Keratinocyte (primary cell): ENCODE measurements at regions not wholly inside any gene's neighbourhood (a gene's known extent, or its start where the extent isn't known, plus 50 kb on each side); places are given as distances from the start of the nearest gene placed in this dataset.

ENCODE experiments used
- DNase-seq: peaks from one replicate; pipeline ENCODE4 v3.0.0-alpha.2; 2011; ENCODE audit warnings: low read depth, missing footprints, low spot score
- FAIRE-seq: peaks from 2 replicates; lab custom pipeline; 2011; peaks lifted over from hg19 to GRCh38; lab: Jason Lieb, UNC
- H2AFZ ChIP-seq: 2 replicates; pipeline ENCODE4 v1.6.0; 2012; ENCODE audit warnings: low read length, control low read depth, inconsistent platforms; ENCODE audit not compliant: control insufficient read depth
- H3K27ac ChIP-seq: 2 replicates; pipeline ENCODE4 v1.5.1; 2011; ENCODE audit warnings: low read length; ENCODE audit not compliant: control insufficient read depth, insufficient read depth
- H3K27me3 ChIP-seq: 3 replicates; pipeline ENCODE4 v1.6.0; 2011; ENCODE audit warnings: low read length; ENCODE audit not compliant: control insufficient read depth, insufficient read depth; ENCODE audit errors: extremely low read depth
- H3K36me3 ChIP-seq, 2 experiments: 2 replicates in 1 of 2; 3 replicates in 1 of 2; pipeline ENCODE4 v1.5.1; 2011; ENCODE audit warnings: low read length in 2 of 2, mild to moderate bottlenecking in 1 of 2; ENCODE audit not compliant: control insufficient read depth in 2 of 2, insufficient read depth in 2 of 2; ENCODE audit errors: extremely low read depth in 1 of 2
- H3K4me1 ChIP-seq: 3 replicates; pipeline ENCODE4 v1.5.1; 2011; ENCODE audit warnings: low read length; ENCODE audit not compliant: control insufficient read depth, insufficient read depth; ENCODE audit errors: extremely low read depth
- H3K4me2 ChIP-seq: 3 replicates; pipeline ENCODE4 v1.6.0; 2011; ENCODE audit warnings: low read depth, low read length; ENCODE audit not compliant: control insufficient read depth, insufficient read depth; ENCODE audit errors: extremely low read depth
- H3K4me3 ChIP-seq, 3 experiments: fragments of 200-600 bp in 1 of 3; sonication (generic) in 1 of 3; 2 replicates in 2 of 3; 3 replicates in 1 of 3; pipeline ENCODE4 v1.5.1; 2011 to 2016; ENCODE audit warnings: low read length in 3 of 3, mild to moderate bottlenecking in 3 of 3, control low read depth in 2 of 3, inconsistent platforms in 1 of 3, low read depth in 1 of 3, mixed read lengths in 1 of 3, mixed run types in 1 of 3, moderate library complexity in 1 of 3; ENCODE audit not compliant: control insufficient read depth in 2 of 3, insufficient read depth in 2 of 3; ENCODE audit errors: extremely low read depth in 1 of 3
- H3K79me2 ChIP-seq: 2 replicates; pipeline ENCODE4 v1.6.0; 2012; ENCODE audit warnings: low read length; ENCODE audit not compliant: control insufficient read depth, insufficient read depth
- H3K9ac ChIP-seq: 3 replicates; pipeline ENCODE4 v1.6.0; 2011; ENCODE audit warnings: low read length; ENCODE audit not compliant: control insufficient read depth, insufficient read depth; ENCODE audit errors: extremely low read depth
- H3K9me1 ChIP-seq: 3 replicates; pipeline ENCODE4 v1.6.0; 2011; ENCODE audit warnings: low read length; ENCODE audit not compliant: control insufficient read depth, insufficient read depth; ENCODE audit errors: extremely low read depth
- H3K9me3 ChIP-seq: 2 replicates; pipeline ENCODE4 v1.5.1; 2012; ENCODE audit warnings: low read depth, low read length; ENCODE audit not compliant: control insufficient read depth
- H4K20me1 ChIP-seq: 3 replicates; pipeline ENCODE4 v1.6.0; 2011; ENCODE audit warnings: low read length; ENCODE audit not compliant: control insufficient read depth, insufficient read depth; ENCODE audit errors: extremely low read depth
- CTCF ChIP-seq, 3 experiments: IDR thresholded peaks in 1 of 3; conservative IDR thresholded peaks in 1 of 3; optimal IDR thresholded peaks in 1 of 3; 2 replicates in 2 of 3; 3 replicates in 1 of 3; pipeline versions ENCODE3 to v1.5.1; 2011; ENCODE audit warnings: low read length in 3 of 3, mild to moderate bottlenecking in 3 of 3, moderate library complexity in 2 of 3, control low read depth in 1 of 3, inconsistent platforms in 1 of 3; ENCODE audit not compliant: insufficient read depth in 2 of 3; ENCODE audit errors: extremely low read depth in 1 of 3
- EZH2 ChIP-seq: IDR thresholded peaks from one replicate; pipeline ENCODE4 v1.6.1; 2012; ENCODE audit warnings: inconsistent platforms, mild to moderate bottlenecking, low read length, moderate library complexity
- dilution Hi-C: fragments of 300-500 bp; cut with MboI; formaldehyde crosslinking; loops from one replicate; pipeline ENCODE4 v1.7.0; 2020; ENCODE audit warnings: low sequenced_read_pairs; ENCODE audit not compliant: extremely low pct_ligation_motif_present

DNA sequence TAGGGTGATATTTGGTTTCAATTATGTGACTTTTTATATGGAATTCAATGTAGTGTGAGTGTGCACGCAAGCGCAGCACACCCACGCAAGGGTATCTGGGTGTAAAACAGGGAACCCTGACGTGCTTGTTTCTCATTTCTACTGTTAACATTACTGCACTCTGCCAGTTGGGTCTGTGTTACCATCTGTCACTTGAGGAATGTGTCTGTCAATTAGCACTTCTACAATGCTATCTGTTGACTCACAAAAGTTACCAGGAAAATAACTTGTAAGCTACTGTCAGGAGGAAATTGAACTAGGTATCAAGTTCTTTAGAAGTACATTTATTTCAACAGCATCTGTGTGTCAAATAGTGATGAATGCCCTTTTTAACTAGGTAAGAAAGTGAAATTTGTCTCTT is 695.5 kb upstream of the LRFN5 start:
- H3K9ac ChIP-seq, result no peak overlapping the region
- H3K4me1 ChIP-seq, result no peaks in the 10 kb centered on the region
- H4K20me1 ChIP-seq, result no peaks in the 10 kb centered on the region
- H3K4me3 ChIP-seq, result no peak overlapping the region
- no peaks in the 10 kb centered on the region for H3K36me3 ChIP-seq
- no peak overlapping the region for H3K4me2 ChIP-seq
- TF ChIP-seq EZH2 (no peak), CTCF (optimal IDR thresholded peaks at IDR 0.05 in 1 of 3, IDR thresholded peaks at IDR 0.05 in 1 of 3, conservative IDR thresholded peaks at IDR 0.05 in 1 of 3; ENCODE audit: extremely low read depth in 1 of 3, insufficient read depth in 2 of 3, low read length in 3 of 3) (no peak)
- no peak overlapping the region for H2AFZ ChIP-seq
- dilution Hi-C loops, result no loop called here
- H3K9me3 ChIP-seq, result no peaks in the 10 kb centered on the region
- no peaks in the 10 kb centered on the region for H3K9me1 ChIP-seq
- H3K27ac ChIP-seq, result no peak overlapping the region
- no peaks in the 10 kb centered on the region for H3K79me2 ChIP-seq
- H3K27me3 ChIP-seq, result no peaks in the 10 kb centered on the region
- DNase-seq (no peak), FAIRE-seq (no peak)

DNA sequence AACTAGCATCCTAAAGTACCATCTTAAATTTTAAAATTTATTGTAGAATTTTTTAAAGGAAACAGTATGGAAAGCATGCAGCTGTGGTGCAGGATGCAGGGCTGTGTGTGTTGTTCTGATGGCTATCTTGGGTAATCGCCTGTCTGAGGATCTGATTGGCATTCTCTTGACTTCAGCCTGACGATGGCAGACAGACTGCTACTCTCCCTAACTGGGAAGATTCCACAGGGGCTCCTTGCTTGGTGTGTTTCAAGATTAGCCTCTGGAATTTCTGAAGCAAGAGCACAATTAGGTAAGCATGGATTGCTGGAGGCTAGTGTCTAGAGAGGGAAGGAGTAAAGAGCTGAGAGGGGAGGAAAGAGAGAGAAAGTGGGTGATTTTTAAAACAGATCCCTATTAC is 696.8 kb upstream of the LRFN5 start:
- no peaks in the 10 kb centered on the region for H4K20me1 ChIP-seq
- H3K9me3 ChIP-seq, result no peaks in the 10 kb centered on the region
- H2AFZ ChIP-seq, result no peak overlapping the region
- dilution Hi-C loops, result no loop called here
- no peak overlapping the region for H3K27ac ChIP-seq
- H3K4me2 ChIP-seq, result no peak overlapping the region
- H3K4me3 ChIP-seq, result no peak overlapping the region
- no peaks in the 10 kb centered on the region for H3K36me3 ChIP-seq
- H3K9me1 ChIP-seq, result no peaks in the 10 kb centered on the region
- no peak overlapping the region for H3K9ac ChIP-seq
- TF ChIP-seq EZH2 (no peak), CTCF (optimal IDR thresholded peaks at IDR 0.05 in 1 of 3, IDR thresholded peaks at IDR 0.05 in 1 of 3, conservative IDR thresholded peaks at IDR 0.05 in 1 of 3; ENCODE audit: extremely low read depth in 1 of 3, insufficient read depth in 2 of 3, low read length in 3 of 3) (no peak)
- DNase-seq, result no peak
- H3K79me2 ChIP-seq, result no peaks in the 10 kb centered on the region
- no peak for FAIRE-seq
- no peaks in the 10 kb centered on the region for H3K4me1 ChIP-seq
- no peaks in the 10 kb centered on the region for H3K27me3 ChIP-seq
